ENCODE measurements at regions not wholly inside any gene's neighbourhood (a gene's known extent, or its start where the extent isn't known, plus 50 kb on each side); places are given as distances from the start of the nearest gene placed in this dataset.

GRCh38 chr4:43233321-43233720, 340.8 kb downstream of the GRXCR1 start:
- no peaks in the 10 kb centered on the region for H3K4me1 Mint-ChIP-seq
- H3K36me3 Mint-ChIP-seq, result no peaks in the 10 kb centered on the region
- ATAC-seq, result no peak
- H3K27ac Mint-ChIP-seq, result no peak overlapping the region
- no peak overlapping the region for H3K4me3 Mint-ChIP-seq
- no peaks in the 10 kb centered on the region for H3K9me3 Mint-ChIP-seq
- no peaks in the 10 kb centered on the region for H3K27me3 Mint-ChIP-seq

- Mint-ChIP-seq H3K9me3 (peaks cover 2% of the 10 kb centered on the region), H3K4me1 (no peaks in the 10 kb centered on the region), H3K4me3 (no peak overlapping the region)
Measured at GRCh38 chr4:43234626-43235415, 342.3 kb downstream of the GRXCR1 start.

DNA sequence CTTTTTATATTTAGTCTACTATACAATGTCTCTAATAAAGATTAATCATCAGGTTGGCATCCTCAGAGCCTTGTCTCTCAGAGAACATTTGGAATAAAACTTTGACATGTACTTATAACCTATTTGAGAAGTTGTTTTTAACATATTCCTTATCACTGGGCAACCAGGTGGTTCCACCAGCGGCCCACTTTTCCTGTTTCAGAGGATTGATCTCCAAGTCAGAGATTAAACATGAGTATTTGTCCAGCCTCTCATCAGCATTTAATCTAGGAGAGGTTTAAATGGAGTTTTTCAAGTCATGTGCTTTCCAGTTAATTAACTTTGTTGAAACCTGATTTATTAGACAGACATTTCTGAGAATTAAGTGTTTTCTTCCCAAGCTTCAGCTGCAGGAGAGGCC, 345.5 kb downstream of the GRXCR1 start:
- Mint-ChIP-seq H3K4me3 (no peak overlapping the region), H3K4me1 (no peaks in the 10 kb centered on the region), H3K36me3 (no peaks in the 10 kb centered on the region), H3K27me3 (no peaks in the 10 kb centered on the region), H3K27ac (no peak overlapping the region), H3K9me3 (peaks cover 6% of the 10 kb centered on the region)
- ATAC-seq, result no peak

More at GRCh38 chr4:43234626-43235415, 342.3 kb downstream of the GRXCR1 start:
- no peaks in the 10 kb centered on the region for H3K27me3 Mint-ChIP-seq
- no peaks in the 10 kb centered on the region for H3K36me3 Mint-ChIP-seq
- H3K27ac Mint-ChIP-seq, result no peak overlapping the region
- peak; percentile 24 for ATAC-seq

- Mint-ChIP-seq H3K27me3 (no peaks in the 10 kb centered on the region), H3K4me1 (no peaks in the 10 kb centered on the region), H3K4me3 (no peak overlapping the region), H3K27ac (no peak overlapping the region), H3K9me3 (peaks cover 6% of the 10 kb centered on the region), H3K36me3 (no peaks in the 10 kb centered on the region)
- ATAC-seq, result no peak
Measured at GRCh38 chr4:43238585-43238984, 346.1 kb downstream of the GRXCR1 start.

GRCh38 chr4:43241104-43241503, 348.6 kb downstream of the GRXCR1 start:
- peaks cover 6% of the 10 kb centered on the region for H3K9me3 Mint-ChIP-seq
- no peaks in the 10 kb centered on the region for H3K36me3 Mint-ChIP-seq
- no peaks in the 10 kb centered on the region for H3K27me3 Mint-ChIP-seq
- ATAC-seq, result no peak
- no peak overlapping the region for H3K27ac Mint-ChIP-seq
- H3K4me1 Mint-ChIP-seq, result no peaks in the 10 kb centered on the region
- no peak overlapping the region for H3K4me3 Mint-ChIP-seq

GRCh38 chr4:43242606-43243005, 350.1 kb downstream of the GRXCR1 start:
- Mint-ChIP-seq H3K27me3 (no peaks in the 10 kb centered on the region), H3K27ac (no peak overlapping the region), H3K9me3 (peaks cover 9% of the 10 kb centered on the region), H3K4me3 (no peak overlapping the region), H3K4me1 (no peaks in the 10 kb centered on the region), H3K36me3 (no peaks in the 10 kb centered on the region)
- no peak for ATAC-seq

DNA sequence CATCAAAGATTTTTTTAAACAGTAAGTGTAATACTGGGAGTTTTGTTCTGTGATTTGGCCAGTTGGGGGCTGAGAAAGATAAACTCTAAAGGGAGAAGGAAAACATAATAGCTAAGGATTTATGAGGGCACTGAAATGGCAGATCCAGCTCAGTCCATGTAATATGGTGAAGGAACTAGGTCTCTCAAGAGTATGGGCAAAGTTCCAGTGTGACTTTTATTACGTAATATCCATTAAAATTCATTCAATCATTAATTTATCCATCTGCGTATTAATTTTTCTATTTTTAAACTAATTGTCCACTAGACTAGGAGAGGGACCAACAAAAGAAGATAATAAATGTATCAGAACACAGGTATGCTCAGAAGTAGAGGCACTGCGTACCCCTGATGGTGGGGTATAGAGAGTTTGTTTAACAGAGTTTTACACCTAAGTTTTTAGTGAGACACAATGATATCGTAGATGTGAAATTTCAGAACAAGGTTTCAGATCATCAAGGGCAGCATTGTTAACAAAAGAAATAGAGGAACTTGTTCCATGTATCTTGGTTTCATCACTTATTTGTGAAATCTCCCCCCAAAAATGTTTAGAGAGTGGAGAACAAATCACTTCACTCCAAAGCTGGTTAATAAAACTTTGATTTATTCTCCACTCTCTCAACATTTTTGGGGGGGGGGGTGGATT, 351.1 kb downstream of the GRXCR1 start:
- H3K36me3 Mint-ChIP-seq, result no peaks in the 10 kb centered on the region
- no peak overlapping the region for H3K27ac Mint-ChIP-seq
- no peak for ATAC-seq
- no peak overlapping the region for H3K4me3 Mint-ChIP-seq
- H3K9me3 Mint-ChIP-seq, result peaks cover 9% of the 10 kb centered on the region
- H3K27me3 Mint-ChIP-seq, result no peaks in the 10 kb centered on the region
- H3K4me1 Mint-ChIP-seq, result no peaks in the 10 kb centered on the region

DNA sequence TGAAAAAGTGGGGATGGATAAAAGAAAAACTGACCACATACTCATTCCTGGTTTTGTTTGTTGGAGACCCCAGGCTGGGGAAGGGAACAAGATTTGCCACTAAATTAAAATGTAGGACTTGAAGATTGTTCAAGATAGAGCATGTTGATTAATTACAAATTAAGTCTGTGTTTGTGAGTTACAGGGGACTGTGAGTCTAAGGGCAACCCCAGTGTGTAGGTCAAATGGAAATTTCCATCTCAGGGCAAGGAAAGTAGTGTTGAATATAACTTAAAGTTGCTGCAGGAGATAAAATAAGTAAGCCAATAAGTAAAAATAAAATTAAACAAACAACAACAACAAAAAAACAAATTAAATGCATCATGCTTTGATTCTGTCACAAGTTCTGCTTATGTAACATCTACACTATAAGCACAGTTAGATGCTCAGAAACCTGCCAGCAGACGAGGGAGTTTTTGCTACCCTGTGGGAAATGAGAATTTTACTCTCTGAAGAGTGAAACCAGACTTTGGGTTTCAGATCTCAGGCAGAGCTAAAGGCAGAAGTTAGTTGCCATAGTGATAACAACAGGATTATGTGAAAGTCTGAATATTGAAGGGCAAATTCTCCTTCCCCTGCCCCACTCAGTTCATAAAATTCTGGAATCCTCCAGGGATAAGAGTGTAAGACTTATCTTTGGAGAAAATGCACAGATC, 352.3 kb downstream of the GRXCR1 start:
- no peak overlapping the region for H3K4me3 Mint-ChIP-seq

DNA sequence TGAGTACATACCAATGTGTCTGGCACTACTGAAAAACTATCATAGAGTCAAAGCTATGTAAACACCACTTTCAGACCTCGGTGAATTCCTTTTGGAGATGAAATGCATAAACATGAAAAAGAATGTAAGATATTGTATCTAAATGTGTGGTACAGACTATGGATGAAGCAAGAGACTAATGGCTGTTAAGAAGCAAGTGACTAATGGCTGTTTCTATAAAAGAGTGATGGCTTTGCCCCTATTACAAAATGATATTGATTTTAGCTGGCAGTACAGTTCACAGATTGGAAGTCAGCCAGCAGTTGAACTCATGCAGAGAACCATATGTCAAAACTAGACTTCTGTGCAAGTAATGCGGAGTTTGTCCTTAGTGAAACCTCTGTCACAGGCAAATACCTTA, 359.3 kb downstream of the GRXCR1 start:
- H3K4me3 Mint-ChIP-seq, result no peak overlapping the region
- H3K27me3 Mint-ChIP-seq, result no peaks in the 10 kb centered on the region
- no peaks in the 10 kb centered on the region for H3K4me1 Mint-ChIP-seq
- no peak for ATAC-seq
- H3K9me3 Mint-ChIP-seq, result peaks cover 10% of the 10 kb centered on the region
- no peaks in the 10 kb centered on the region for H3K36me3 Mint-ChIP-seq
- no peak overlapping the region for H3K27ac Mint-ChIP-seq

More for the DNA sequence above, 352.3 kb downstream of the GRXCR1 start:
- peak; percentile 72 for ATAC-seq
- Mint-ChIP-seq H3K27ac (no peak overlapping the region), H3K9me3 (peaks cover 8% of the 10 kb centered on the region), H3K36me3 (no peaks in the 10 kb centered on the region), H3K4me1 (no peaks in the 10 kb centered on the region), H3K27me3 (no peaks in the 10 kb centered on the region)

- H3K27me3 Mint-ChIP-seq, result no peaks in the 10 kb centered on the region
Measured at GRCh38 chr4:43253541-43253940, 361.0 kb downstream of the GRXCR1 start.

DNA sequence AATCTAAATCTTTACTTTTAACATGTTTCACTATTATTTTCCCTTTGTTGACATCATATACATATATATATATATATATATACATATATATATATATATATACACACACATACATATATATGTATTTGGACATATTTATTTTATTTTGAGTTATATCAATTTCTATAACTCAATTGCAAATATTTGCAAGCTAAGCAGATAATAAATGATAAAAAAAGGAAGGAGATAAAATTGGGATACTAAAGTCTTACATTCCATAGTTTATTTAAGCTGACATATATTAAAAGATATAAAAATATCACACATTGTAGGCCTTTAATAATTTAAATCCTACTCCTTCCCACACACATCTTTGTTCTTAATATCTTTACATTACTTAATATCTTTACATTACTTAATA, 372.2 kb downstream of the GRXCR1 start:
- Mint-ChIP-seq H3K4me3 (no peak overlapping the region), H3K27me3 (no peaks in the 10 kb centered on the region), H3K27ac (no peak overlapping the region), H3K36me3 (no peaks in the 10 kb centered on the region), H3K9me3 (peaks cover 9% of the 10 kb centered on the region), H3K4me1 (no peaks in the 10 kb centered on the region)
- no peak for ATAC-seq

More at GRCh38 chr4:43253541-43253940, 361.0 kb downstream of the GRXCR1 start:
- H3K27ac Mint-ChIP-seq, result no peak overlapping the region
- H3K4me1 Mint-ChIP-seq, result no peaks in the 10 kb centered on the region
- no peak overlapping the region for H3K4me3 Mint-ChIP-seq
- ATAC-seq, result no peak
- no peaks in the 10 kb centered on the region for H3K36me3 Mint-ChIP-seq
- peaks cover 13% of the 10 kb centered on the region for H3K9me3 Mint-ChIP-seq

GRCh38 chr4:43271946-43272345, 379.4 kb downstream of the GRXCR1 start:
- Mint-ChIP-seq H3K9me3 (no peaks in the 10 kb centered on the region), H3K4me1 (no peaks in the 10 kb centered on the region), H3K27me3 (no peaks in the 10 kb centered on the region), H3K27ac (no peak overlapping the region), H3K4me3 (no peak overlapping the region), H3K36me3 (no peaks in the 10 kb centered on the region)
- ATAC-seq, result no peak

DNA sequence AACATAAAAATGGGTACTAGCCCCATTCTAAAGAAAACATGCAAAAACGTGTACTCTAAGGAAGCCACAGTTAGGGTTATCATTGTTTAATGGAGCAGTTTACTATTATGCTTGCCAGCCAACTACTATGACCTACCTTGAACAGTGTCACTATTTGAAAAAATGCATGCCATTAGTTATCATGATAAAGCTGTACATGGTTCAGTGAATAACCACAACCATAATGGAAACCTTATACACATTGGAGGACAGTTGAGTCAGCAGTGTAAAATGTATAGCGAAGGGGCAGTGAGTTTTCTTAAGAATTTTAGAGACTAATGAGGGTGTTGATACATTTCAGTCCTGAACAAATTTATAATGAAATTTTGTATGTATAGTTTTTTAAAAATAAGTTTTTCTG, 381.9 kb downstream of the GRXCR1 start:
- H3K36me3 Mint-ChIP-seq, result no peaks in the 10 kb centered on the region
- H3K27me3 Mint-ChIP-seq, result no peaks in the 10 kb centered on the region
- no peaks in the 10 kb centered on the region for H3K9me3 Mint-ChIP-seq
- no peak overlapping the region for H3K4me3 Mint-ChIP-seq
- H3K27ac Mint-ChIP-seq, result no peak overlapping the region
- ATAC-seq, result no peak
- no peaks in the 10 kb centered on the region for H3K4me1 Mint-ChIP-seq

DNA sequence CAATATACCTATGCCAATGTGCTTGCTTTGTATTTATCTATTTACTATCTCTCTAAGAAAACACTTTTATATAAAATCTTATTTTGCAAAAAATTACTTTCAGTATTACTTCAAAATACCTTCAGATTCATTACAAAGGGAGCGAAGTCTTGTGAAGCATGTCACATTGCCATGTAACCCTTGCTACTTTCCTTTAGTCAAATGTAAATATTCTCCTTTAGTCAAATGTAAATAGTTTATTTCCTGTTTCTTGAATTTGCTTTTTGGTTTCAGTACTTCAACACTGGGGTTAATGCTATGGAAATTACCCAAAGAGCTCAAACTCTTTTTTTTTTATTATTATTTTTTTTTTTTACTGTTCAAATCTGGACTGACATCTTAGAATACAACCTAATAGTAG, 383.3 kb downstream of the GRXCR1 start:
- Mint-ChIP-seq H3K9me3 (peaks cover under 1% of the 10 kb centered on the region), H3K4me1 (no peaks in the 10 kb centered on the region), H3K27ac (no peak overlapping the region), H3K36me3 (no peaks in the 10 kb centered on the region), H3K27me3 (no peaks in the 10 kb centered on the region), H3K4me3 (no peak overlapping the region)
- no peak for ATAC-seq

DNA sequence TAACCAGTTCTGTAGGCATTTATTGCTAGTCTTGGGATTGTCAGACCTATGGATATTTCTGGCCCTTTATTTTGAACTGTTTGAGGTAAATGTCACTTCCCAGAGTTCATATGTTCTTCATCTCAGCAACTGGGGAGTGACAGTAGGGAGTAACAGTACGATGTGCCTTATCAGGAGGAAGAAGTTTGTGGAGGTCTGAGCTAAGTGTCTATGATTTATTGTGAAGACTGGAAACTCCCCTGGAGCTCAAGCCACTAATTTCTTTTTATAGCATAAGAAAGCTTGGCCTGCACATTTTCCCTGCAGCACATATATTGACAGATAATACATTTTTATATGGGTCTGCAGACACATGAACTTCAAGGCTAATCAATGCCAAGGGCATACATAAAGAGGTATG, 383.8 kb downstream of the GRXCR1 start:
- no peak for ATAC-seq
- Mint-ChIP-seq H3K4me3 (no peak overlapping the region), H3K27ac (no peak overlapping the region), H3K9me3 (peaks cover 3% of the 10 kb centered on the region), H3K27me3 (no peaks in the 10 kb centered on the region), H3K4me1 (no peaks in the 10 kb centered on the region), H3K36me3 (no peaks in the 10 kb centered on the region)
